Ovary (tissue), 3 donors: ENCODE measurements at regions not wholly inside any gene's neighbourhood (a gene's known extent, or its start where the extent isn't known, plus 50 kb on each side); places are given as distances from the start of the nearest gene placed in this dataset.

Source experiments
- CTCF ChIP-seq, 3 donors: fragments of 450-650 bp in 2 of 3; fragments of 200-600 bp in 1 of 3; IDR thresholded peaks; one replicate each; pipeline versions ENCODE4 v1.5.1 to v1.8.0; 2016 to 2022; ENCODE audit warnings: antibody characterized with exemption in 3 of 3, mild to moderate bottlenecking in 1 of 3
- POLR2A ChIP-seq: fragments of 450-650 bp; IDR thresholded peaks from one replicate; pipeline ENCODE4 v1.6.1; 2017; ENCODE audit warnings: antibody characterized with exemption, mild to moderate bottlenecking, moderate library complexity
- donor health status: DM: no; HTN: no; CAD: no.

GRCh38 chr14:89731396-89731933, 223.1 kb downstream of the EFCAB11 start:
- TF ChIP-seq CTCF (IDR thresholded peaks at IDR 0.05) (no peak), POLR2A (no peak)
